ENCODE measurements at regions not wholly inside any gene's neighbourhood (a gene's known extent, or its start where the extent isn't known, plus 50 kb on each side); places are given as distances from the start of the nearest gene placed in this dataset.

- TF ChIP-seq POLR2AphosphoS5 (IDR thresholded peaks at IDR 0.05; ENCODE audit: low read depth, low read length) (no peak), SPI1 (IDR thresholded peaks at IDR 0.05; ENCODE audit: low read depth, low read length) (no peak), POLR2A (IDR thresholded peaks at IDR 0.05; ENCODE audit: low read depth, low read length) (no peak)
These were observed 194.7 kb upstream of the HS6ST1 start for GRCh38 chr2:128513116-128513960.
